Activated CD4-positive, alpha-beta T cell treated with anti-CD3 and anti-CD28 coated beads, Interleukin-2, amount 10 ng/mL, durations not matched to agents 24 days and 14 days (primary cell): ENCODE measurements at regions not wholly inside any gene's neighbourhood (a gene's known extent, or its start where the extent isn't known, plus 50 kb on each side); places are given as distances from the start of the nearest gene placed in this dataset.
"Not testable (repeated sequence)": the region's sequence is repeated elsewhere in the genome, so short reads cannot be mapped to it uniquely, and the experiment has no call there.

Experiments used
- DNase-seq: peaks from one replicate; pipeline ENCODE4 v3.0.0; 2022
- H3K27ac Mint-ChIP-seq: one replicate; pipeline ENCODE4 v1.8.0; 2022; ENCODE audit warnings: mild to moderate bottlenecking, mixed read lengths
- H3K27me3 Mint-ChIP-seq: one replicate; pipeline ENCODE4 v1.8.0; 2022; ENCODE audit warnings: mixed read lengths
- H3K36me3 Mint-ChIP-seq: one replicate; pipeline ENCODE4 v1.8.0; 2022; ENCODE audit warnings: low read depth, mild to moderate bottlenecking, mixed read lengths
- H3K4me1 Mint-ChIP-seq: one replicate; pipeline ENCODE4 v1.8.0; 2021; ENCODE audit warnings: mixed read lengths
- H3K4me3 Mint-ChIP-seq: one replicate; pipeline ENCODE4 v1.8.0; 2022; ENCODE audit warnings: mild to moderate bottlenecking, moderate library complexity, mixed read lengths
- H3K9me3 Mint-ChIP-seq: one replicate; pipeline ENCODE4 v1.8.0; 2021; ENCODE audit warnings: mixed read lengths
- intact Hi-C: fragments of 100-400 bp; cut with micrococcal nuclease; formaldehyde crosslinking; loops from one replicate; pipeline ENCODE4 v1.15.1; 2023

DNA sequence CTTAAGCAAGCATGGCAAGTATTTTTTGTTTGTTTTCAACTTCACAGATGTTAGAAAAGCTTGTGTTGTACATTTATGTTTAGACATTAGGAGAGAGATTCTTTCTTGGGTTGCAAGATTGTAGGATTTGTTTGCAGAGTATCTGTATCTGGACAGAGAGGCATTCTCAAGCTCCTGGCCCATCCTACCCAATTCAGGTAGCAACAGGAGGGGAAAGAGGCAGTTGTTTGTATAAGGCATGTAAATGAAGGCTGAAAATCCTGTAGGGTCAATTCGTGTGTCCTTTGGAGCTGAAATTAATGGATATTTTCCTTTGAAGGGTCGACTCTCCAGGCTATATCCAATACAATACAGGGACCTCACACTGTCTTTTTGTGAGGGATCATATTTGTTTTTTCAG, 147.3 kb downstream of the KCNRG start:
- H3K4me3 Mint-ChIP-seq, result no peak overlapping the region
- intact Hi-C loops, result no loop called here
- H3K9me3 Mint-ChIP-seq, result peaks cover 12% of the 10 kb centered on the region
- H3K27ac Mint-ChIP-seq, result no peak overlapping the region
- H3K4me1 Mint-ChIP-seq, result peaks cover 5% of the 10 kb centered on the region
- no peaks in the 10 kb centered on the region for H3K36me3 Mint-ChIP-seq
- DNase-seq, result no peak
- peaks cover 48% of the 10 kb centered on the region for H3K27me3 Mint-ChIP-seq

DNA sequence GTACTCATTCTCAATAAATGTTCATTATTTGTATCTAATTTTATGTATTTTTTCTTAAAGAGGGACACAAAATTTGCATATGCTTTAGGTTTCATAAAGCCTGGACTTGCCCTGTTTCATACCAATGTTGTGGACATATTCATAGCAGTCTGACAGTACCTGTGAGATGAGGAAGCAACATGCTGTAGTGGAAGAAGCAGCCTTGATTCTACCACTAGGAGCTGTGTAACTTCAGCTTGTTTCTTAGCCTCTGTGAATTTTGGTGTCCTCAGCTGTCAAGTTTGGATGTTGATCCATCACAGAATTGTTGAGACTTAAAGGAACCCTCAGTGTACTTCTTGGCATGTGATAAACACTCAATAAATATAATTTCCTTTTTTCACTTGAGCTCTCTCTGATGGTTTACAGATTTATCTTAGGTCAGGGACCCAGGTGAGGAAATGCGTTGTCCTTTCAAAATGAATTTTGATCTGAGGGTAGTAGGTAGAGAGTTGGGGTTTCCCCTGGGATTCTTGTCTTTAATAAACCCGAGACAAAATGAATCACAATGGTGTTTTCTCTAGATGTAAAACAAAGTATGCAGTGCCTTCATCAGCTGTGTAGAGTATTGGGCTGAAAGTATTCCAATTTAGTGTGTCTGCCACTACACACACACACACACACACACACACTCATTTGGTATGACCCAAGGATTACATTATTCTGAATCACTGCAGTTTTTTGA, 152.1 kb downstream of the KCNRG start:
- peaks cover 33% of the 10 kb centered on the region for H3K27me3 Mint-ChIP-seq
- intact Hi-C loops, result loop anchor here (1.0 to 2.0 kb wide), 4 partner anchors 27 to 199 kb away; no protein-coding TSS in a partner anchor
- H3K4me1 Mint-ChIP-seq, result peaks cover 8% of the 10 kb centered on the region
- DNase-seq, result no peak
- no peak overlapping the region for H3K27ac Mint-ChIP-seq
- H3K9me3 Mint-ChIP-seq, result peaks cover 9% of the 10 kb centered on the region
- H3K4me3 Mint-ChIP-seq, result no peak overlapping the region
- H3K36me3 Mint-ChIP-seq, result no peaks in the 10 kb centered on the region

DNA sequence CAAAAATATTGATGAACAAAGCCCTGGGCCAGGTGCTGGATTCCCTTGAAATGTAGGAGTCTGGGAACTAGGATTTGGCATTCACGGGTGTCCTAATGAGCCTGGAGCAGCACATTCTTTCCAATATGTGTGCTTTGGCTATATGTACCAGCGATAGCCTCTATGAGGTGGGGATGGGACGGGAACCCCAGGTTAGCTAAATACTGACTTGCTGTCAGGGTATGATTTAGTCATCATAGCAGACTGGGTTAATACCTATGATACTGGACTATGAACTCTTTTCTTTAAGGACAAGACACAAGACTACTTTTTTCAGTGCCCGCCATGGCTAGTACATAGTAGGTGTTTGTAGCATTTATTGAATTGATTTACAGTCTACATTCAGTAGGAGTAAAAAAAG, 152.7 kb downstream of the KCNRG start:
- no peak overlapping the region for H3K4me3 Mint-ChIP-seq
- H3K27ac Mint-ChIP-seq, result no peak overlapping the region
- H3K27me3 Mint-ChIP-seq, result peaks cover 31% of the 10 kb centered on the region
- DNase-seq, result no peak
- H3K36me3 Mint-ChIP-seq, result no peaks in the 10 kb centered on the region
- intact Hi-C loops, result loop anchor here (1.0 to 2.0 kb wide), 4 partner anchors 28 to 199 kb away; no protein-coding TSS in a partner anchor
- peaks cover 8% of the 10 kb centered on the region for H3K4me1 Mint-ChIP-seq
- H3K9me3 Mint-ChIP-seq, result peaks cover 9% of the 10 kb centered on the region

DNA sequence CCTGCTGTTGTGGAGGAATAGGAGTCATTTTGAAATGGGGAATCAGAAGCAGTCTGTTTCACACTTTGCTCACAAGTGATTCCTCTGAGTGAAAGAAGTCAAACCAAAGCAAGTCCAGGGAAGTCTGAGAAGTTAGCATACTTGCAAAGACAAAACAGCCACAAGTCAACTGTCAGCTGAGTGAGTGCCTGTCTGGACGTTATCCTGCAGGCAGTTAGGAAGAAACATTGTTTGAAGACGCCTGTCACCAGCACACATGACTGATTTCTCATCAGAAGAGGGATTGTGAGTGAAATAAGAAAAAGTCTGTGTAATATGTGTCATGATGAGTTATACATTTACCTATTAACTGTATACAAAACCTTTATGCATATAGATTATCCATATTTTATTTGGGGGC, 153.5 kb downstream of the KCNRG start:
- H3K4me1 Mint-ChIP-seq, result peaks cover 8% of the 10 kb centered on the region
- H3K27ac Mint-ChIP-seq, result no peak overlapping the region
- peaks cover 6% of the 10 kb centered on the region for H3K9me3 Mint-ChIP-seq
- DNase-seq, result no peak
- peaks cover 31% of the 10 kb centered on the region for H3K27me3 Mint-ChIP-seq
- no peaks in the 10 kb centered on the region for H3K36me3 Mint-ChIP-seq
- no peak overlapping the region for H3K4me3 Mint-ChIP-seq
- intact Hi-C loops, result no loop called here

DNA sequence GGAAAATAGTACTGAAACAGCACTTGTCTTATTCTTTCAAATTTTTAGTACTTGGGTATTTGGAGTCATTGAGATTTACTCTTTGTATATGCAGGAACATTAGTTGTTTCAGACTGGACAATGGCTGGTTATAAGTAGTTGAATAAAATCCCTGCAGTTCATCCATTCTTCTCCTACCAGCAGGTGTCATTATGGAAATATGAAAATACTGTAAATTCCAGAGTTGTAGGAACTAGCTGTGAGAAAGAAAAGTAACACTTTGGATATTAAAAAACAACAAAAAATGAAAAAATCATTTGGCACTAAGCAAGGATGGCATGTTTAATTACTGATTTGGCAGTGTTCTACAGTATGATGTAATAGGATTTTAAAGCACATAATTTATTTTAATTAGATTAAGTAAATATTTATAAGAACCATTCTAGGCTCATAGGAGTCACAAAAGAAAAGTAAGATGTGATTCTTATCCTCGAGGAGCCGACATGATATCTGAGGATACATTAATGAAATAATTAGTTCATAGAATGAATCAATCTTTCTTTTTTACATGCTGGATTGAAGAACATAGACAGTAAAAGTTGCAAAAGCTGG, 155.3 kb downstream of the KCNRG start:
- peaks cover 39% of the 10 kb centered on the region for H3K27me3 Mint-ChIP-seq
- no peak overlapping the region for H3K27ac Mint-ChIP-seq
- intact Hi-C loops, result no loop called here
- peaks cover 10% of the 10 kb centered on the region for H3K4me1 Mint-ChIP-seq
- peaks cover 8% of the 10 kb centered on the region for H3K9me3 Mint-ChIP-seq
- no peak for DNase-seq
- H3K36me3 Mint-ChIP-seq, result no peaks in the 10 kb centered on the region
- H3K4me3 Mint-ChIP-seq, result no peak overlapping the region

DNA sequence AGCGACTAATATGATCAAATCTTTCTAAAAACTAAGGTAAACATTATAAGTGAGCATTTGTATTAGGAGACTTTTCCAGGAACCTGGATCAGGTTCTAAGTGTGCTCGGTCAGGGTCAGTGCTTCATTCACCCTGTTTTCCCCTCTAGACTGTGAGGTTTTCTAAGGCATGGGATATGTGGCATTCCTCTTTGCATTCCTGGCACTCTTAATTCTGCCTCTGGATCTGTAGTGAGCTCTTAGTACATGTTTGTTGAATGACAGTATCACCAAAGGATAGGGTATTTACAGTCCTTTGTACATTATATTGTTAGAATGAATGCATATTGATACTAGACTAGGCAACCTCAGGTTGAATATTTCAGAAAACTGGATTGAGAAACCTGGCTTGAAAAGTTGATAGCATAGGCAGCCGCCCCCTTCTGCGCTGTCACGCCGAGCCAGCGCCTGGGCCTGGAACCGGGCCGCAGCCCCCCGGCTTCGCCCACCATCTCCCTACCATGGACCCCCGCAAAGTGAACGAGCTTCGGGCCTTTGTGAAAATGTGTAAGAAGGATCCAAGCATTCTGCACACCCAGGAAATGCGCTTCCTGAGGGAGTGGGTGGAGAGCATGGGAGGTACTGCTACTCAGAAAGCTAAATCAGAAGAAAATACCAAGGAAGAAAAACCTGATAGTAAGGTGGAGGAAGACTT, 156.5 kb downstream of the KCNRG start:
- Mint-ChIP-seq H3K36me3 (no peaks in the 10 kb centered on the region), H3K9me3 (peaks cover 5% of the 10 kb centered on the region), H3K4me3 (no peak overlapping the region), H3K27me3 (peaks cover 40% of the 10 kb centered on the region), H3K4me1 (peaks cover 9% of the 10 kb centered on the region), H3K27ac (no peak overlapping the region)
- DNase-seq, result no peak
- intact Hi-C loops, result no loop called here

DNA sequence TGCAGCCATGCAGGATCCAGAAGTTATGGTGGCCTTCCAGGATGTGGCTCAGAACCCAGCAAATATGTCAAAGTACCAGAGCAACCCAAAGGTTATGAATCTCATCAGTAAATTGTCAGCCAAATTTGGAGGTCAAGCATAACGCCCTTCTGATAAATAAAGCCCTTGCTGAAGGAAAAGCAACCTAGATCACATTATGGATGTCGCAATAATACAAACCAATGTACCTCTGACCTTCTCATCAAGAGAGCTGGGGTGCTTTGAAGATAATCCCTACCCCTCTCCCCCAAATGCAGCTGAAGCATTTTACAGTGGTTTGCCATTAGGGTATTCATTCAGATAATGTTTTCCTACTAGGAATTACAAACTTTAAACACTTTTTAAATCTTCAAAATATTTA, 157.8 kb downstream of the KCNRG start:
- H3K9me3 Mint-ChIP-seq, H3K4me3 Mint-ChIP-seq, H3K27ac Mint-ChIP-seq, intact Hi-C loops, H3K36me3 Mint-ChIP-seq, DNase-seq, H3K4me1 Mint-ChIP-seq: not testable (repeated sequence)
- H3K27me3 Mint-ChIP-seq, result peaks cover 47% of the 10 kb centered on the region

DNA sequence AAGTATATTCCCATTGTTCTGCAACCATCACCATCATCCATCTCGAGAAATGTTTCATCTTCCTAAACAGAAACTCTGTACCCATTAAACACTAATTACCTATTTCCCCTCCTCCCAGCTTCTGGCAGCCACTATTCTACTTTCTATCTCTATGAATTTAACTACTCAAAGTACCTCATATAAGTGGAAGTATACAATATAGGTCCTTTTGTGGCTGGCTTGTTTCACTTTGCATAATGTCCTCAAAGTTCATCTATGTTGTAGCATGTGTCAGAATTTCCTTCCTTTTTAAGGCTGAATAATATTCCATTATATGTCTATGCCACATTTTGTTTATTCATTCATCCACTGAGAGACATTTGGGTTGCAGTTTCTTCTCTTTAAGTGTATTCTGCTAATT, 159.4 kb downstream of the KCNRG start:
- Mint-ChIP-seq H3K4me1 (peaks cover 2% of the 10 kb centered on the region), H3K36me3 (no peaks in the 10 kb centered on the region), H3K9me3 (peaks cover 8% of the 10 kb centered on the region), H3K27me3 (peaks cover 47% of the 10 kb centered on the region), H3K4me3 (no peak overlapping the region), H3K27ac (no peak overlapping the region)
- intact Hi-C loops, result no loop called here
- no peak for DNase-seq

DNA sequence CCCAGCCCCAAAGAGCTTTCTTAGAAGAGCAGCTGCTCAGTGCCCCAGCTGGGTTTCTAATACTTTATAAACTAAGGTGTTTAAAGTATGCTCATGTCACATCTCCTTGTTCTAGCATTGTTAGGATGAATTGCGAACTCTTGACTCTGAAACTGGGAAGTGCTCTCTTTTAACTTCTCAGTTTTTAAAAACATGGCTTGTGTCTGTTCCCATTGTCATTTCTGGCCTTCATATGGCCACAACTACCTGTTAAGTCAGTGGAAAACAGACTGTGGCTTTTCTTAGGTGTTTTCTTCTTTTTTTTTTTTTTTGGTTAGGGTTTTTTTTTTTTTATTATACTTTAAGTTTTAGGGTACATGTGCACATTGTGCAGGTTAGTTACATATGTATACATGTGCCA, 164.7 kb downstream of the KCNRG start:
- Mint-ChIP-seq H3K4me1 (no peaks in the 10 kb centered on the region), H3K4me3 (no peak overlapping the region), H3K36me3 (no peaks in the 10 kb centered on the region), H3K27me3 (peaks cover 24% of the 10 kb centered on the region), H3K27ac (no peak overlapping the region), H3K9me3 (peaks cover 3% of the 10 kb centered on the region)
- intact Hi-C loops, result no loop called here
- DNase-seq, result no peak

DNA sequence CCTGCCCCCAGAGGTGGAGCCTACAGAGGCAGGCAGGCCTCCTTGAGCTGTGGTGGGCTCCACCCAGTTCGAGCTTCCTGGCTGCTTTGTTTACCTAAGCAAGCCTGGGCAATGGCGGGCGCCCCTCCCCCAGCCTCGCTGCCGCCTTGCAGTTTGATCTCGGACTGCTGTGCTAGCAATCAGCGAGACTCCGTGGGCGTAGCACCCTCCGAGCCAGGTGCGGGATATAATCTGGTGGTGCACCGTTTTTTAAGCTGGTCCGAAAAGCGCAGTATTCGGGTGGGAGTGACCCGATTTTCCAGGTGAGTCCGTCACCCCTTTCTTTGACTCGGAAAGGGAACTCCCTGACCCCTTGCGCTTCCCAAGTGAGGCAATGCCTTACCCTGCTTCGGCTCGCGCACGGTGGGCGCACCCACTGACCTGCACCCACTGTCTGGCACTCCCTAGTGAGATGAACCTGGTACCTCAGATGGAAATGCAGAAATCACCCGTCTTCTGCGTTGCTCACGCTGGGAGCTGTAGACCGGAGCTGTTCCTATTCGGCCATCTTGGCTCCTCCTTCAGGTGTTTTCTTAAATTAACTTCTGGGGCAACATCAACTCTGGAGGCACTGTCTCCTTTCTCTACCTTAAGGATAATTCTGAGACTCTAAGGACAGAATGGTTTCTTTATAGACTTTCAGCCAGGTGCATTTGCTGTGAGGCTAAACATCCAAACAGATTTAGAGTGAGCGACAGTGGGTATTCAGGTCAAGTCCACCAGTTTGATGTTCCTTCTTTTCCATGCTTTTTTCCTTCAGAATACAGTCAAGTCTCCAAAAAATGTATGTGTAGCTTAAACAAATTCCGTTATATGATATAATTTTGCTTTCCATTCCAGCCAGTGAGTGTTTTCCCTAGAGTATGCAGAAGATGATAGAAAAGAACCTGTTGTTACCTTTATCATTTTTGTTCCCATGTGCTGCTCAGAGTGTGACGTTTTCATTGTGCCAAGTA, 170.8 kb downstream of the KCNRG start:
- H3K4me1 Mint-ChIP-seq, H3K27ac Mint-ChIP-seq, DNase-seq, H3K36me3 Mint-ChIP-seq, intact Hi-C loops, H3K4me3 Mint-ChIP-seq, H3K9me3 Mint-ChIP-seq: not testable (repeated sequence)
- peaks cover 29% of the 10 kb centered on the region for H3K27me3 Mint-ChIP-seq

DNA sequence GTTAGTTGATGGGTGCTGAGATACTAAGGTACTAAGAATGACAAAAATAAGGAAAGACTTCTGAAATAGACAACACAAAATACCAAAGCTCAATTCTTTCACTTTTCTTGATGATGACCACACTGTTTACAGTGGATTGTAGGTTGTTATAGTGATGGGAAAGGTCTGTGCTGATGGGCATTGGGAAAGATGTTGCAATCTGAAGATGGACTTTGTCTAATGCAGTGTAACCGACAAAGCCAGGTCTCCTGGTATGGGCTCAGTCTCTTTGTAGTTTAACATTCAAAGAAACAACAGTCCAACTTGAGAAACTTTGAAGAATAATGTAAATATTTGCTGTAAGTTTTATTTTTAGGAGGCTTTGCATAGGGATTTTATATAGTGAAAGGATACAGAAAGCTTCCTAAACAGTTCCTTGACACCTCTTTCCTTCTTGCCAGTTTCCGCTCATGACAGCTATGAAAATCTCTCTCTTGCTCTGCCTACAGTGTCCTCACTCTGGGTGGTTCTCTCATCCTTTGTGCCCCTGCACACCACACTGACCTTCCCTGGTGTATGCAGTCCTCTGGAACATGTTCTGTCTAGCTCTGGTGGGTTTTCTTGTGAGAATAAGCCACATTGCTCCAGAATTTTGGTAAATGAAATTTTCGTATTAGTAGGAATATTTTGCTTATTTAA, 172.2 kb downstream of the KCNRG start:
- H3K27me3 Mint-ChIP-seq, result peaks cover 42% of the 10 kb centered on the region
- H3K4me3 Mint-ChIP-seq, result no peak overlapping the region
- H3K36me3 Mint-ChIP-seq, result no peaks in the 10 kb centered on the region
- intact Hi-C loops, result no loop called here
- H3K9me3 Mint-ChIP-seq, result no peaks in the 10 kb centered on the region
- H3K27ac Mint-ChIP-seq, result no peak overlapping the region
- peaks cover 4% of the 10 kb centered on the region for H3K4me1 Mint-ChIP-seq
- DNase-seq, result no peak

DNA sequence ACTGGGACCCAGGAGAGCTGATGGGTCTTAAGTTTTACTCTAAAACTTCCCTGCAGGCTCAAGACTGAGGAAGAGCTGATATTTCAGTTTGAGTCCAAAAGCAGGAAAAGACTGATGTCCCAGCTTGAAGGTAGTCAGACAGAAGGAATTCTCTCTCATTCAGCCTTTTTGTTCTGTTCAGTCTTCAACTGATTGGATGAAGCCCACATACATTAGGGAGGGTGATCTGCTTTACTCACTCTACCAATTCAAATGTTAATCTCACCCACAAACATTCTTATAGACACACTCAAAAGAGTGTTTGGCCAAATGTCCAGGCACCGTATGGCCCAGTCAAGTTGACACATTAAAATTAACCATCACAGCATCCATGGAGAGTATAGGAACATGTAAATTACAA, 173.5 kb downstream of the KCNRG start:
- peak; percentile 34 for DNase-seq
- Mint-ChIP-seq H3K27me3 (peaks cover 46% of the 10 kb centered on the region), H3K4me3 (no peak overlapping the region), H3K27ac (no peak overlapping the region), H3K4me1 (peaks cover 4% of the 10 kb centered on the region), H3K9me3 (no peaks in the 10 kb centered on the region), H3K36me3 (no peaks in the 10 kb centered on the region)
- intact Hi-C loops, result no loop called here

DNA sequence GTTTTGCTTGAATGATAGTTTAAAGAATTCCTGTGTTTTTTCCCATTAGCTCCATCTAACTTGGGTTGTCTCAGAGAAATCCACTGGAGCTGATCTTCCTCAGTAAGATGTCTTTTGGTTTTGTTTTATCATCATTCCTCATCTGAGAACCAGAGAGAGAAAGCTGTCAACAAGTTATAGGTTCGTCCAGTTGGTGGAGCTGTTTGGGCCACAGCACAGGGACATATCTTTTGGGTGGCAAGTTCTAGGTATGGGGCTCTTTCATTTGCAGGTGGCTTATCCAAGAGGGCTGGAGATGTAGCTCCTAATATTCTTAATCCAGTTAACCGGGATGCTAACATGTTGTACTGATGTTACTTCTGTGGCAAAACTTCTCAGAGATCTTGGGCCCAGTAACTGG, 174.2 kb downstream of the KCNRG start:
- Mint-ChIP-seq H3K4me1 (peaks cover 4% of the 10 kb centered on the region), H3K4me3 (no peak overlapping the region), H3K27ac (no peak overlapping the region), H3K9me3 (no peaks in the 10 kb centered on the region), H3K36me3 (no peaks in the 10 kb centered on the region), H3K27me3 (peaks cover 48% of the 10 kb centered on the region)
- intact Hi-C loops, result no loop called here
- DNase-seq, result peak; percentile 61
